GM12878 (cell line): ENCODE measurements at regions not wholly inside any gene's neighbourhood (a gene's known extent, or its start where the extent isn't known, plus 50 kb on each side); places are given as distances from the start of the nearest gene placed in this dataset.

Source experiments
- ATAC-seq: fragments of 200-7000 bp; cut with Tn5 transposase; 3 replicates; pipeline ENCODE4 v1.9.1; 2020; ENCODE audit warnings: mild to moderate bottlenecking, moderate library complexity
- BruUV-seq: library from RNA; stranded (reverse); fragments of 400-500 nt; replicated peaks from 2 replicates; lab custom pipeline; 2021; lab: Mats Ljungman, UMichigan
- CTCF ChIA-PET: fragments of 300-600 bp; sonication (Branson Sonifier 250); formaldehyde crosslinking; extraction: SDS; loops from one replicate; lab custom pipeline; 2021; ENCODE audit warnings: inconsistent platforms; lab: Yijun Ruan, JAX
- POLR2A ChIA-PET: fragments of 350-600 bp; formaldehyde crosslinking; extraction: SDS; loops from one replicate; lab custom pipeline; 2021; ENCODE audit warnings: inconsistent platforms; lab: Charles Lee
- RAD21 ChIA-PET: fragments of 300-600 bp; sonication (Branson Sonifier 250); formaldehyde crosslinking; loops from one replicate; lab custom pipeline; 2023; ENCODE audit warnings: antibody characterized with exemption; ENCODE audit not compliant: unreplicated experiment; lab: Charles Lee
- SMC1A ChIA-PET: fragments of 300-600 bp; sonication (Branson Sonifier 250); formaldehyde crosslinking; loops from one replicate; lab custom pipeline; 2023; ENCODE audit not compliant: unreplicated experiment, uncharacterized antibody; lab: Charles Lee
- DNase-seq: peaks from one replicate; pipeline ENCODE4 v3.0.0-alpha.2; 2011; ENCODE audit warnings: low read depth, low spot score
- FAIRE-seq: peaks from 3 replicates; lab custom pipeline; 2011; peaks lifted over from hg19 to GRCh38; lab: Jason Lieb, UNC
- H2AFZ ChIP-seq: 2 replicates; pipeline ENCODE4 v1.6.0; 2011; ENCODE audit warnings: low read depth, low read length, control low read depth; ENCODE audit not compliant: control insufficient read depth
- H3K27ac ChIP-seq: 2 replicates; pipeline ENCODE4 v1.5.1; 2011; ENCODE audit warnings: control low read depth; ENCODE audit not compliant: control insufficient read depth, insufficient read depth
- H3K27me3 ChIP-seq, 2 experiments: replicated peaks in 1 of 2; 2 replicates each; pipeline versions ENCODE4 v1.6.0 to v1.6.1; 2011; ENCODE audit warnings: low read length in 1 of 2; ENCODE audit not compliant: control insufficient read depth in 2 of 2, insufficient read depth in 2 of 2
- H3K36me3 ChIP-seq, 2 experiments: 2 replicates each; pipeline ENCODE4 v1.5.1; 2011; ENCODE audit warnings: low read length in 1 of 2; ENCODE audit not compliant: control insufficient read depth in 2 of 2, insufficient read depth in 2 of 2
- H3K4me1 ChIP-seq: 2 replicates; pipeline ENCODE4 v1.6.1; 2011; ENCODE audit warnings: mild to moderate bottlenecking, low read length, moderate library complexity, mixed read lengths; ENCODE audit not compliant: control insufficient read depth, insufficient read depth
- H3K4me2 ChIP-seq: 2 replicates; pipeline ENCODE4 v1.6.0; 2011; ENCODE audit warnings: control low read depth; ENCODE audit not compliant: control insufficient read depth, insufficient read depth
- H3K4me3 ChIP-seq: fragments of 200-600 bp; sonication (generic); 2 replicates; pipeline ENCODE4 v1.5.1; 2016
- H3K79me2 ChIP-seq: 2 replicates; pipeline ENCODE4 v1.6.0; 2011; ENCODE audit warnings: low read length; ENCODE audit not compliant: control insufficient read depth, insufficient read depth
- H3K9ac ChIP-seq: 2 replicates; pipeline ENCODE4 v1.8.0; 2011; ENCODE audit warnings: low read length, control low read depth, mixed read lengths; ENCODE audit not compliant: control insufficient read depth, insufficient read depth
- H3K9me3 ChIP-seq: replicated peaks from 3 replicates; pipeline ENCODE4 v1.5.1; 2011; ENCODE audit warnings: mild to moderate bottlenecking, low read length; ENCODE audit not compliant: control insufficient read depth, insufficient read depth
- H4K20me1 ChIP-seq: 2 replicates; pipeline ENCODE4 v1.6.0; 2011; ENCODE audit not compliant: control insufficient read depth, insufficient read depth
- ATF7 ChIP-seq: fragments of 450-650 bp; IDR thresholded peaks from 2 replicates; pipeline ENCODE4 v1.6.1; 2016; ENCODE audit warnings: low read depth, mild to moderate bottlenecking
- BCL3 ChIP-seq: IDR thresholded peaks from 2 replicates; pipeline ENCODE4 v1.6.1; 2011; ENCODE audit warnings: borderline replicate concordance, low read depth, mild to moderate bottlenecking, moderate library complexity, low read length; ENCODE audit not compliant: insufficient read depth, poor library complexity, severe bottlenecking
- CHD2 ChIP-seq: IDR thresholded peaks from 2 replicates; pipeline ENCODE4 v1.6.1; 2011; ENCODE audit warnings: low read depth, low read length, improper control_type of control experiment, borderline replicate concordance
- EP300 ChIP-seq, 2 experiments: fragments of 150-350 bp in 1 of 2; IDR thresholded peaks; 2 replicates each; pipeline ENCODE4 v1.6.1; 2011 to 2012; ENCODE audit warnings: low read depth in 2 of 2, low read length in 2 of 2, borderline replicate concordance in 1 of 2, improper control_type of control experiment in 1 of 2, inconsistent platforms in 1 of 2; ENCODE audit not compliant: control insufficient read depth in 1 of 2
- HDAC2 ChIP-seq: fragments of 200-600 bp; sonication (generic); IDR thresholded peaks from 2 replicates; pipeline ENCODE4 v1.6.1; 2017
- IKZF2 ChIP-seq, 2 experiments: fragments of 450-650 bp; IDR thresholded peaks; 2 replicates each; pipeline ENCODE4 v1.6.1; 2017; ENCODE audit warnings: mild to moderate bottlenecking in 2 of 2, moderate library complexity in 2 of 2
- MEF2A ChIP-seq: IDR thresholded peaks from 2 replicates; pipeline ENCODE4 v1.6.1; 2011; ENCODE audit warnings: low read depth, mild to moderate bottlenecking, low read length, moderate library complexity; ENCODE audit not compliant: insufficient read depth
- MEF2B ChIP-seq: fragments of 450-650 bp; IDR thresholded peaks from 2 replicates; pipeline ENCODE4 v1.6.1; 2018; ENCODE audit warnings: mild to moderate bottlenecking, moderate library complexity; ENCODE audit not compliant: partially characterized antibody, poor library complexity, severe bottlenecking
- MTA2 ChIP-seq: fragments of 450-650 bp; IDR thresholded peaks from 2 replicates; pipeline ENCODE4 v1.6.1; 2016; ENCODE audit warnings: low read depth, mild to moderate bottlenecking, moderate library complexity
- NFXL1 ChIP-seq: fragments of 450-650 bp; IDR thresholded peaks from 2 replicates; pipeline ENCODE4 v1.6.1; 2017; ENCODE audit warnings: antibody characterized with exemption, mild to moderate bottlenecking, borderline replicate concordance
- PML ChIP-seq: IDR thresholded peaks from 2 replicates; pipeline ENCODE4 v1.6.1; 2012; ENCODE audit warnings: low read length, inconsistent platforms
- RELB ChIP-seq: fragments of 450-650 bp; IDR thresholded peaks from 2 replicates; pipeline ENCODE4 v1.6.1; 2017; ENCODE audit warnings: low read depth, mild to moderate bottlenecking, moderate library complexity
- SMAD1 ChIP-seq: fragments of 450-650 bp; IDR thresholded peaks from 2 replicates; pipeline ENCODE4 v1.6.1; 2018; ENCODE audit warnings: mild to moderate bottlenecking, low read depth; ENCODE audit not compliant: partially characterized antibody
- SPI1 ChIP-seq: IDR thresholded peaks from 2 replicates; pipeline ENCODE4 v1.6.1; 2011; ENCODE audit warnings: low read depth, mild to moderate bottlenecking, low read length, moderate library complexity, borderline replicate concordance; ENCODE audit not compliant: insufficient read depth
- TBL1XR1 ChIP-seq: IDR thresholded peaks from 2 replicates; pipeline ENCODE4 v1.6.1; 2012; ENCODE audit warnings: low read depth, low read length, improper control_type of control experiment
- WGBS: methylation state at CpG from one replicate; pipeline ENCODE4 v1.1.6; 2016; ENCODE audit warnings: low lambda C conversion rate; ENCODE audit not compliant: insufficient replicate concordance, insufficient coverage; ENCODE audit errors: missing lambda C conversion rate; 5-methylcytosine and 5-hydroxymethylcytosine counted together
- in situ Hi-C: fragments of 300-500 bp; cut with MboI; formaldehyde crosslinking; loops from 9 replicates; pipeline ENCODE4 v1.14.3; 2018; ENCODE audit warnings: mixed read lengths
- intact Hi-C: fragments of 100-400 bp; cut with micrococcal nuclease; formaldehyde crosslinking; loops from one replicate; pipeline ENCODE4 v1.14.2; 2022; ENCODE audit not compliant: unreplicated experiment
- TF ChIP-seq, protein P1 (sequence below): fragments of 450-650 bp; IDR thresholded peaks from 2 replicates; pipeline ENCODE4 v1.6.1; 2017; ENCODE audit warnings: antibody characterized with exemption, mild to moderate bottlenecking, moderate library complexity
- TF ChIP-seq, protein P2 (sequence below): IDR thresholded peaks from 2 replicates; pipeline ENCODE4 v1.6.1; 2012; ENCODE audit warnings: low read length, inconsistent platforms

- peaks cover 7% of the 10 kb centered on the region for H3K9me3 ChIP-seq
- H3K27ac ChIP-seq = no peak overlapping the region
- intact Hi-C loops = no loop called here
- RAD21 ChIA-PET = no interaction called here
- DNase-seq = peak; percentile 68
- no peak overlapping the region for H3K4me3 ChIP-seq
- no peaks in the 10 kb centered on the region for H3K27me3 ChIP-seq
- FAIRE-seq = no peak
- H3K9ac ChIP-seq = no peak overlapping the region
- WGBS = 24% methylated on average over 3 of the region's 3 CpGs
- in situ Hi-C loops = no loop called here
- no peak overlapping the region for H3K4me2 ChIP-seq
- BruUV-seq = no TSS peak
- H3K36me3 ChIP-seq = no peaks in the 10 kb centered on the region
- ATAC-seq = peak; percentile 96
- POLR2A ChIA-PET = no interaction called here
- CTCF ChIA-PET = no interaction called here
- no peak overlapping the region; the same call in 1 of the 2 replicates for H2AFZ ChIP-seq
- H4K20me1 ChIP-seq = no peaks in the 10 kb centered on the region
- H3K79me2 ChIP-seq = no peaks in the 10 kb centered on the region
- peaks cover 7% of the 10 kb centered on the region for H3K4me1 ChIP-seq
- SMC1A ChIA-PET = interaction anchor here (1.0 kb wide), 1 partner anchor 10 kb away, joined by 4 read pairs; no protein-coding TSS in a partner anchor
- TF ChIP-seq, protein P1, sequence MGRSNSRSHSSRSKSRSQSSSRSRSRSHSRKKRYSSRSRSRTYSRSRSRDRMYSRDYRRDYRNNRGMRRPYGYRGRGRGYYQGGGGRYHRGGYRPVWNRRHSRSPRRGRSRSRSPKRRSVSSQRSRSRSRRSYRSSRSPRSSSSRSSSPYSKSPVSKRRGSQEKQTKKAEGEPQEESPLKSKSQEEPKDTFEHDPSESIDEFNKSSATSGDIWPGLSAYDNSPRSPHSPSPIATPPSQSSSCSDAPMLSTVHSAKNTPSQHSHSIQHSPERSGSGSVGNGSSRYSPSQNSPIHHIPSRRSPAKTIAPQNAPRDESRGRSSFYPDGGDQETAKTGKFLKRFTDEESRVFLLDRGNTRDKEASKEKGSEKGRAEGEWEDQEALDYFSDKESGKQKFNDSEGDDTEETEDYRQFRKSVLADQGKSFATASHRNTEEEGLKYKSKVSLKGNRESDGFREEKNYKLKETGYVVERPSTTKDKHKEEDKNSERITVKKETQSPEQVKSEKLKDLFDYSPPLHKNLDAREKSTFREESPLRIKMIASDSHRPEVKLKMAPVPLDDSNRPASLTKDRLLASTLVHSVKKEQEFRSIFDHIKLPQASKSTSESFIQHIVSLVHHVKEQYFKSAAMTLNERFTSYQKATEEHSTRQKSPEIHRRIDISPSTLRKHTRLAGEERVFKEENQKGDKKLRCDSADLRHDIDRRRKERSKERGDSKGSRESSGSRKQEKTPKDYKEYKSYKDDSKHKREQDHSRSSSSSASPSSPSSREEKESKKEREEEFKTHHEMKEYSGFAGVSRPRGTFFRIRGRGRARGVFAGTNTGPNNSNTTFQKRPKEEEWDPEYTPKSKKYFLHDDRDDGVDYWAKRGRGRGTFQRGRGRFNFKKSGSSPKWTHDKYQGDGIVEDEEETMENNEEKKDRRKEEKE = no peak
- TF ChIP-seq PML = 0 out of 2 replicates have a peak, but pooled peaks have one; percentile 55
- no peak for TF ChIP-seq MEF2B
- peak; percentile 67 to 69; a peak in 2 of 4 replicates for TF ChIP-seq IKZF2 (IDR thresholded peaks at IDR 0.05)
- peak; percentile 90 for TF ChIP-seq RELB
- peak; percentile 91; the same call in 1 of the 2 replicates for TF ChIP-seq MTA2
- TF ChIP-seq MEF2A = peak; percentile 46; the same call in 1 of the 2 replicates
- peak; percentile 77 to 85 for TF ChIP-seq EP300 (IDR thresholded peaks at IDR 0.05; ENCODE audit: borderline replicate concordance in 1 of 2, control insufficient read depth in 1 of 2, low read depth in 2 of 2, low read length in 2 of 2)
- no peak for TF ChIP-seq NFXL1
- TF ChIP-seq SPI1 = peak; percentile 56; the same call in 1 of the 2 replicates
- 0 out of 2 replicates have a peak, but pooled peaks have one; percentile 53 for TF ChIP-seq TBL1XR1
- peak; percentile 40; the same call in 1 of the 2 replicates for TF ChIP-seq CHD2
- peak; percentile 45 for TF ChIP-seq BCL3
- TF ChIP-seq, protein P2, sequence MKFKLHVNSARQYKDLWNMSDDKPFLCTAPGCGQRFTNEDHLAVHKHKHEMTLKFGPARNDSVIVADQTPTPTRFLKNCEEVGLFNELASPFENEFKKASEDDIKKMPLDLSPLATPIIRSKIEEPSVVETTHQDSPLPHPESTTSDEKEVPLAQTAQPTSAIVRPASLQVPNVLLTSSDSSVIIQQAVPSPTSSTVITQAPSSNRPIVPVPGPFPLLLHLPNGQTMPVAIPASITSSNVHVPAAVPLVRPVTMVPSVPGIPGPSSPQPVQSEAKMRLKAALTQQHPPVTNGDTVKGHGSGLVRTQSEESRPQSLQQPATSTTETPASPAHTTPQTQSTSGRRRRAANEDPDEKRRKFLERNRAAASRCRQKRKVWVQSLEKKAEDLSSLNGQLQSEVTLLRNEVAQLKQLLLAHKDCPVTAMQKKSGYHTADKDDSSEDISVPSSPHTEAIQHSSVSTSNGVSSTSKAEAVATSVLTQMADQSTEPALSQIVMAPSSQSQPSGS = peak; percentile 90
- TF ChIP-seq ATF7 = peak; percentile 85; the same call in 1 of the 2 replicates
- no peak for TF ChIP-seq SMAD1
- no peak for TF ChIP-seq HDAC2
Measured at GRCh38 chr6:22102671-22103070, 194.2 kb downstream of the PRL start.
